ENCODE measurements at regions not wholly inside any gene's neighbourhood (a gene's known extent, or its start where the extent isn't known, plus 50 kb on each side); places are given as distances from the start of the nearest gene placed in this dataset.
"Not testable (repeated sequence)": the region's sequence is repeated elsewhere in the genome, so short reads cannot be mapped to it uniquely, and the experiment has no call there.

- not testable (repeated sequence) for TF ChIP-seq CTCF, POLR2A (IDR thresholded peaks at IDR 0.05)
These were observed 436.7 kb upstream of the ZNF722 start for GRCh38 chr7:63561911-63562310.

All from Peyer's patch (tissue), 4 donors.